ENCODE measurements at regions not wholly inside any gene's neighbourhood (a gene's known extent, or its start where the extent isn't known, plus 50 kb on each side); places are given as distances from the start of the nearest gene placed in this dataset.

- TF ChIP-seq ZBTB7A (tag by site-specific recombination; IDR thresholded peaks at IDR 0.05; ENCODE audit: low read depth): no peak
- no peak for TF ChIP-seq RBAK (tag by site-specific recombination; IDR thresholded peaks at IDR 0.05)
- TF ChIP-seq ZFP41 (tag by site-specific recombination; IDR thresholded peaks at IDR 0.05; ENCODE audit: borderline replicate concordance): no peak
- no peak for TF ChIP-seq ZNF324 (tag by site-specific recombination; IDR thresholded peaks at IDR 0.05)
These were observed 206.4 kb upstream of the CHAC2 start for GRCh38 chr2:53561155-53561554.
